T-helper 9 cell (primary cell): ENCODE measurements at regions not wholly inside any gene's neighbourhood (a gene's known extent, or its start where the extent isn't known, plus 50 kb on each side); places are given as distances from the start of the nearest gene placed in this dataset.
"Not testable (repeated sequence)": the region's sequence is repeated elsewhere in the genome, so short reads cannot be mapped to it uniquely, and the experiment has no call there.

Experiments
- DNase-seq: peaks from one replicate; pipeline ENCODE4 v3.0.0-alpha.2; 2020

DNA sequence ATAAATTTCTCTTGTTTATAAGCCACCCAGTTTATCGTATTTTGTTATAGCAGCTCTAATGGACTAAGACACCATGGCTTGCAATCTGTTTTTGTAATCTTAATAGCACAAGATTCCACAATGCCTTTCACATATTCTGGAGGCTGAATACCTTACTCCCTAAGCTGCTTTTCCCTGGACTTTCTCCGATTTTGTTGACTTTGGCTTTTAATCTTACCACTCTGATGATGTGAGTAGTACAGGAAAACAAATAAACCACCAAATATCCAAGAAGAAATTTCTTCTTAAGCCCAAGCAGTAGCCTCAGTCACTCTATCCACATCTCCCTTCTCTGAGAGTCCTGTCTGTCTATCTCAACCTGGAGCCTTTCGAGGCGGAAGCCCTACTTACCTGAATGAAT lies 838.6 kb downstream of the LTN1 start:
- no peak for DNase-seq

DNA sequence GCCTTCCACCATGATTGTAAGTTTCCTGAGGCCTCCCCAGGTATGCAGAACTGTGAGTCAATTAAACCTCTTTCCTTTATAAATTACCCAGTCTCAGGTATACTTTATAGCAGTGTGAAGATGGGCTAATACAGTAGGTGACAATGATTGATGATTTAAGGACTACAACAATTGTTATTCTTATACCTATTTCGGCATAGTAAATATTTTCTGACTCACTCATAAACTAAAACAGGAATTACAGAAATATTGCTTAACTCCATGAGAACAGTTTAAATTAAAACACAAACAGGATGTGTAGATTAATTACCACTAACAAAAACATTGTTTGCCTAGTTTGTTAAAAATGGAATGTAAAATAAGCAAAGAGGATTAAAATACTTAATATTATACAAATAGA lies 839.9 kb downstream of the LTN1 start:
- DNase-seq = no peak

DNA sequence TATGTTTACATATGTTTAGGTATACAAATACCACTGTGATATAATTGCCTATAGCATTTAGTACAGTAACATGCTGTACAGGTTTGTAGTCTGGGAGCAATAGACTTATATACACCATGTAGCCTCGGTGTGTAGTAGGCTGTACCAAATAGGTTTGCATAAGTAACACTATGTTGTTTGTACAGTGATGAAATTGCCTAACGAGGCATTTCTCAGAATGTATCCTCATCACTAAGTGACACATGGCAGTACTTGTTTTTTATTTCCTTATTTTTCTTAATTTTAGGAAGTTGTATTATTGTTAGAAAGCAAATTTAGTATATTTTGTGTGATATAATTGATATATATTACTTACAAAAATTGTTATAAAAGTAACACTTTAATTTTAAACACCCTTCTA lies 840.9 kb downstream of the LTN1 start:
- DNase-seq = no peak

DNA sequence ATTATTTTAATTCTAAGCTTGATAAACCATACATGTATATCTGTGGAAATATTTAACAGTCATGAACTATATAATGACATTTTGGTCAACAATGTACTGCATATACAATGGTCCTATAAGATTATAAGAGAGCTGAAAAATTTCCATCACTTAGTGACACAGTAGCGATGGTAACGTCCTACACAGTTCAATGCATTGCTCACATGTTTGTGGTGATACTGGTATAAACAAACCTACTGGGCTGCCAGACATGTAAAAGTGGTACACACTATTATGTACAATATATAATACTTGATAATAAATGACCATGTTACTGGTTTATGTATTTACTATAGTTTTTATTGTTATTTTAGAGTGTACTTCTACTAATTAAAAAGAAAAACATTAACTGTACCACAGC lies 841.9 kb downstream of the LTN1 start:
- no peak for DNase-seq

DNA sequence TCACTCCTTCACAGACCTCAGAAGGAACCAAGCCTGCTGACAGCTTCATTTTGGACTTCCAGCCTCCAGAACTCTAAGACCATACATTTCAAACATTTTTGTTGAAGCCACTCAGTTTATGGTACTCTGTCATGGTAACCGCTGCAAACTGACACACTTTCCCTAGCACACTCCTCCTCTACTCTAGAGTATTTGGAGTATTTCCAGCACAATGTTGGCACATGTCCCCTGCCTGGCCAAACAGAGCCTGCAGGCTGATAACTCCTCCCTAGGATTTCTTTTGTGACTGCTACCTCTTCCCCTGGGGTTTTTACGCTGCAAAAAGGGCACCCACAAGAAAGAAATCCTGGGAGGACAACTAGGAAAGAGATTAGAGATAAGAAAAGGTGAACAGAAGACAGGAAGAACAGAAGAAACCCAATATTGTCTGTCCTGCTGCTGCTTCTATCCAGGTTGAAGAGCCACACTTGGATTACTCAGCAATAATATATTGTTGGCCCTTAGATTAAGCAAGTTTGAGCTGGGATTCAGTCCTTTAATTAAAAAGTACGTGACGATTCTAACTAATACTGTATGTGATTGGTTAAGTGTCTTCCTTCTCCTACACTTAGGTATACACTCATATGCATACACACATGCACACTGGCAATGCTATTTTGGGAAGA lies 844.1 kb downstream of the LTN1 start:
- DNase-seq = no peak

DNA sequence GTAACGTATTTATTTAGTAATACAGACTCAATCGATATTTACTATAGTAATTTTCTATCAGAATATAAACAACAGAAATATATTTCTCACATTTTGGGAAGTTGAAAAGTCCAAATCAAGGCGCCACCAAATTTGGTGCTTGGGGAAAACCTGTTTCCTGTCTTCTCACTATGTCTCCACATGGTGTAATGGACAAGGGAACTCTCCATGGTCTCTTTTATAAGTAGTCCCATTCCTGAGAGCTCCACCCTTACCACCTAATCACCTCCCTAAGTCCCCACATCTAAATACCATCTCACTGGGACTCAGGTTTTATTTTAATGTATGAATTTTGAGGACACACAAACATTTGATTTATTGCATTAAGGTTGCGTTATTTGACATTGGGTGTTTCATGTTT lies 848.0 kb downstream of the LTN1 start:
- no peak for DNase-seq

DNA sequence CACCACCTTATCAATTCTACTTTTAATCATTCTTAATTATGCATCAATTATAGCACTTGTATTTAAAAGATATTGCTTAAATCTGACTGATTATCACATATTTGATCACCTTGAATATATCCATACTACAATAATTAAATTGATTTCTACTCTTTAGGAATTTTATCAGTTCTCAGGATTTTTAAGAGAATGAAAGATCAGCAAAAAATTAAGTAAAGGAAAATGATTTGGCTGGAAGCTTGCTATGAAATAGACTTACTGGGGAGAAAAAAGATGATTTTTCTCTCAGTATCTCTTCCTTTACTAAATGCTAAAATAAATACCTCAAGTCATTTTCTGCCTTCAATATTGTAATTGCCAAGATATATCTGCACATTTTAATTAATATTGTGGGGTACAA lies 848.6 kb downstream of the LTN1 start:
- DNase-seq = no peak

DNA sequence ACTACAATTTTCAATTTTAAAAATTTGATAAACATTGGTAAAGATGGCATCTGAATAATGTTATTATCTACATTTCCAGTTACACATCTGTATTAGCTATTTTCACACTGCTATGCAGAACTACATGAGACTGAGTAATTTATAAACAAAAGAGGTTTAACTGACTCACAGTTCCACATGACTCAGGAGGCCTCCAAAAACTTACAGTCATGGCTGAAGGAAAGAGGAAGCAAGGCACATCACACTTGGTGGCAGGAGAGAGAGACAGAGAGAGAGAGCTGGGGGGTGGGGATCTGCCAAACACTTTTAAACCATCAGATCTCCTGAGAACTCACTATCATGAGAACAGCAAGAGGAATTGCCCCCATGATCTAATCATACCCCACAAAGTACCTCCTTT lies 850.0 kb downstream of the LTN1 start:
- DNase-seq = no peak

DNA sequence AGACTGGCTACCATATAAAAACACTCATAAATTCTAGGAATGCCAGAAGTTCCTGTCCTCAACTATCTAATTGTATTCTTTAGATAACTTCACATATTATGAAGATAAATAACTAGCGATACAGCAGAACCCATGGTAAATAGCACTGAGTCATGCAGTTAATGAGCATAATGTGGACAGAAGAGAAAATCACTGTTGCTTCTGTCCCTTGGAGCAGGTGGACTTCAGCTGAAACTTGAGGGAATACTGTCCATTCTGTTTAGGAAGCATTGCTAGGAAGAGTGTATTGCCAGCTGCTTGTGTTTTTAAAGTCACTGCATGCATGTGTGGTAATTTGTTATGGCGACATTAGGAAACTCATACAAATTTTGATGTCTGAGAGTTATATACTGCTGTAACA lies 854.4 kb downstream of the LTN1 start:
- DNase-seq = no peak

DNA sequence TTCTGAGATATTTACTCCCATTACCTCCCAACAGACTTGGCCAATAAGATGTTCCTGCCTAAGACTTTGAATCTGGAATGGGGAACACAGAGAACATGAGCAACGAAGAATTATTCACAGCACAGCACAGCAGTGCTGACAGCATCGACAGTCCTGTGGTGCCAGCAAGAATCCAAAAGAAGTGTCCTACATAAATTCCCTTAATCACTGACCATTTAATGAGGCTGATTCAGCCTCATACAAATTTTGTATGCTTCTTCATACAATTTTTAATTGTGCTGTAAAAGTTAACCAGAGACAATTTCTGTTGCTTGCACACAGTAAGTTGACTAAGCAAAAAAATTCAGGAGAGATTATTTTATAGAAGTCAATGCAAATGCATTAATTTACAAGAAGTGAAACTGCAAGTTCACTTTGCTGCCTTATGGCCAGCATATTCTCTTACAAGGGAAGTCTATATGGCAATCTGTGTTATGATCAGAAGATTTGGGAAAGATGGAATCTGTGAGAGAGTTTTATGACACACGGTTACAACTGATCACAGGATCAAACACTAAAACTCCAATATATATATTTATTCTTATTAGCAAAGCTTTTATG lies 855.9 kb downstream of the LTN1 start:
- DNase-seq = no peak

DNA sequence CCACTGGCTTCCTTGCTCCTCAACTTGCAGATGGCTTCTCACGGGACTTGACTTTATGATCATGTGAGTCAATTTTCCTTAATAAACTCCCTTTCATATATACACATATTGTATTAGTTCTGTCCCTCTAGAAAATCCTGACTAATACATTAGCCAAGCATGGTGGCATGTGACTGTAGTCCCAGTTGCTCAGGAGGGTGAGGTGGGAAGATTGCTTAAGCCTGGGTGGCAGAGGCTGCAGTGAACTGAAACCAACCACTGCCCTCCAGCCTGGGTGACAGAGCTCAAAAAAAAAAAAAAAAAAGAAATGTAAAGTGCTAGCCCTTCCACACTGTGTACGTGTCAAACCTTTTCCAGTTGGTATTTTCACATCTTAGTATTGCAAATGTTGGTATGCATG lies 857.0 kb downstream of the LTN1 start:
- no peak for DNase-seq

DNA sequence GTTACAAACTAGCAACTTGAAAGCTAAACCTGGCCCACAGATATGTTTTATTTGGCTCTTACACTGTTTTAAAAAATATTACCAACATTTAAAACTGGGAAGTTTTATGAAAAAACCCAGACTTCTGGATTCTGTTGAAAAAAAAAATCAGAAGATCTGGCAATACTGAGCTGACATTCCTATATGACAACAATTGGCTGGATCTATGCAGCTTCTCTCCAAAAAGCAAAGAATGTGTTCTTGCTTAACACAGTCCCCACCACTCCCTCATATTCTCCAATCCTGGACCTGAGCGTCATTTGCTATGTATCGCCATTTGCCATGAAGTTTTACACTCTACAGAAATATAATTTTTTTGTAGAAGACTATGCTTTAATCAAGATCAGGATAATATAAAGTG lies 859.6 kb downstream of the LTN1 start:
- DNase-seq = no peak

DNA sequence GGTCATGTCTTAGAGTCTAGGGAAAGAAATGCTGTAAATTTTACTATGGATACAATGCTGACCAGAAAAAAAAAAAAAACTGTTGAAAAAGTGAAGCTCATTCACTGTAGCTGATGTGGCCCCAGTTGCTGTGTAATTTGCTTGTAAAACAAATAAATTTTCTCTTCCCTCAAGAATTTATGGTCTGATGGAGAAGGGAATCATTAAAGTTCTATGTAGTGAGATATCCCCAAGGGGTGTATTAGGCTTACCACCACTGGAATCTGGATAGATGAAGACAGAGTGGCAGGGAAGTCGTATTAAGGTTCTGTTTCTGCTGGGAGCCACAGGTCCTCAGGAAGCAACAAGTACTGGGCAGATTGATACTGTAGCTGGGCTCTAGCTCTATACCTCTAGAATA lies 860.0 kb downstream of the LTN1 start:
- DNase-seq = no peak

DNA sequence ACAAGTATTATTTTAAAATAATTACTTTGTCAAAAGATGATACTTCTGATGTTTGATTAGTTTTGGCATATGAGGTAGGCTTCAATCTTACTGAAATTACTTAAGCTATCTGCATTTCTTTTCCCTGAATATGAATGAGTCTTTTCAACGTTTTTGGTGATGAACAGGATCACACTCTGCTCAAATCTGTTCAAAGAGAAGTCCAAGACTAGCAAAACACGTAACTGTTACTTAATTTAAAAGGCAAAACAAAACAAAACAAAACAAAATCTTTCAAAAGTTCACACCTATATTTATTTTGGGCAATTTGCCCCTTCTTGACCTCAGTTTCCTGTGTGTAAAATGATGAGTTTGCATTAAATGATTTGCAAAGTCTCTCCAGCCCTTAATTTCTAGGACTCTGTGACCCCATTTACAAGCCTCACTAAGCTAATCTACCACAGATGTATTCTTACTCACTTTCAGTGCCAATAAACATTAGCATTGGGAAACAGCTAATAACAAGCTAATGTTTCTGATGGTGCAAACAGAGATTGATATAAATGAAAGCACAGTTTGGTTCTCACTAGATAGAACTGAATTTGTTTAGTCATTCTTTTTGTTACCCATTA lies 865.4 kb downstream of the LTN1 start:
- no peak for DNase-seq

DNA sequence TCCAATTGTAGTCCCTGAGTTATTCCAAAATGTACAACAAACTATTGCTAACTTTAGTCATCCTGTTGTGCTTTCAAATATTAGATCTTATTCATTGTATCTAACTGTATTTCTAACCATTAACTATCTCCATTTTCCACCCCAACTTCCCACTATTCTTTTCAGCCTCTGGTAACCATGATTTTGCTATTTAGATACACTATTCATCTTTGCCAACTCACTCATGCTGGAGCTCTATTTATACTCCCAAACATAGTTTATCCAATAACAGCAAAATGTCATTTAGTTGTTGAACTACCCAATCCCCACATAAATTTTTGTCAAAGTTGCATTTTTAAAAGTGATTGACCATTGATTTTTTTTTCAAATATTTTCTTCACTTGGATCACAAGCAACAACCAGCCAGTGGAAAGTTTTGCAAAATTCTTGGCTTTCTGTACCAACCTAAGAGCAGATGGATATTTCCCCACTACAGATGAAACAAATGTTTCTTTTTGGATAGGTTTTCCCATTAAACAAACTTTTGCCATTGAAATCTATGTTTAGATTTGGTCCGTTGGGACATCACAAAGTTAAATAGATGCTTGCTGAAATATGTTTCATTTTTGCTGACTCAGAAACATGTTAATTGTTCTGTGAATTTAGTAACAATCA lies 866.0 kb downstream of the LTN1 start:
- DNase-seq = no peak

DNA sequence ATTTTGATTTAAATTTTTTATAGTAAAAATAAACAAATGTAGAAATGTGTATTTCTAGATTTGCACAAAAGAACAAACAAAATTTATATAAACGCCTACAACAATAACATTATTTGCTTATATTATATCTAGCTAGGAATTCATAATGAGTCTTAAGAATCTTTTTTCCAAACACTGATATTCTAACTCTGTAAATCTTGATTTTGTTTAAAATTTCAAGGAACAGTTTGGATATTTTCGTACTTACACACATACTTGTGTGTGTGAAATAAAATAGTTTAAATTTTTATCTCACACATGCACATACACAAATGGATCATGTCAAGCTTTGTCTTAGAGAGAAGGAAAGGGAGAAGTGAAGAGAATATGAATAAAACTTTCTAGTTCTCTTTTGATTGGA lies 868.1 kb downstream of the LTN1 start:
- DNase-seq = no peak

DNA sequence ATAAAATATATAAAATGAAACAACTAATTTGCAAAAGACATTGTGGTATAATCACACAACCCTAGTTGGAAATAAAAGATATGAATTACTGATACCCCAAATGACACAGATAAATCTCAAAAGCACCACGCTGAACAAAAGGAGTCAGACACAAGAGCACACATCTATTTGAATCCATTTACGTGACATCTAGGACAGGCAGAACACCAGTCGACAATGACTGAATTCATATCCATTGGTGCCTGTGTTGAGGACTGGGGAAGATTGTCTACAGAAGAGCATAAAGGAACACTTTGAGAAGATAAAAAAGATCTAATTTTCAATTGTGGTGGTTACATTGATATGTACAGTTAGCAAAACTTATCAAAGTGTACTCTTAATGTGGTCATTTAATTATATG lies 874.1 kb downstream of the LTN1 start:
- DNase-seq = no peak

DNA sequence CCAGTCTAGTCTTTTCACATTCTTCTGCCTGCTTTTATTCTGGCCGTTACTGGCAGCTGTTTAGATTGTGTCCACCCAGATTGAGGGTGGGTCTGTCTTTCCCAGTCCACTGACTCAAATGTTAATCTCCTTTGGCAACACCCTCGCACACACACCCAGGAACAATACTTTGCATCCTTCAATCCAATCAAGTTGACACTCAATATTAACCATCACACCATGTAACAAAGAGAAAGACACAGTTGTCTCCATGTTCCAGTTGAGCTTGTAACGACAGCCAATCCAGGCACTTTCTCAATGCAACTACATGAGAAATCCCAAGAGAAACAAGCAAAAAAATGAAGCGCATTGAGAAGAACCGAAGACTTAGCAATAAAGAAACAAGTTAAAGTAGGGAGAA lies 877.7 kb downstream of the LTN1 start:
- DNase-seq = not testable (repeated sequence)

DNA sequence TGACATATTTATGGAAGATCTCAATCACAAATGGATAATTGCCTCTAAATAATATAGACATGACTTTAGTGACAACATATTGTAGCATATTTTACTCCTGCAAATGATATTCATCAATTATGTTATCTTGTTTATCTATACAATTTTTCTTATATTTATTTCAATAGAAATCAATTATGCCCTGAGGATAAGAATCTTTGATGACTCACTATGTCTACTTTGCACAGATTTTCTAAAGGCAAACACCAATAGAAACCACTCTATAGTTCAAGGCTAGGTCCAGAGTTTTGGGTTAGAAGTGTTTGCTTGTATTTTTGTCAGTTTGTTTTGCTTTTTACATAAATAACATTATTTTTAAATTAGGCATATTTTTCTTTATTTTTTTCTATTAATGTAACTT lies 879.0 kb downstream of the LTN1 start:
- DNase-seq = no peak

DNA sequence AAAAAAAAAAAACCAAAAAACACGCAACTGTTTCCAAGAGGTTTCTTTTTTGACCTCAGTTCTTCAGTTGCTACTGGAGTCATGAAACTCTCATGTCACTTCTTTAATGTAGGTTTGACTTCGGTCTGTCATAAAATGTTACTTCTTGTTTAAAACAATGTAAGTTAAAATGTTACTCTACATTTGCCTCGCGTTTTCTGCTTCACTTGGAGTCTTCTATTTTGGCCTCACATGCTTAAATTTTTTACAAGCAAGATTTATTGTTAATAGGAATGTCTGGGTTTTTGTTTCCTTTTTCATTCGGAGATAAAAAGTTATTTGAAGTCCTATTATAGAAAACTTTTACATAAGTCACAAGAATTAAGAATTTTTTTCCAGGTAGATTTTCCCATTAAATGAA lies 880.2 kb downstream of the LTN1 start:
- no peak for DNase-seq

DNA sequence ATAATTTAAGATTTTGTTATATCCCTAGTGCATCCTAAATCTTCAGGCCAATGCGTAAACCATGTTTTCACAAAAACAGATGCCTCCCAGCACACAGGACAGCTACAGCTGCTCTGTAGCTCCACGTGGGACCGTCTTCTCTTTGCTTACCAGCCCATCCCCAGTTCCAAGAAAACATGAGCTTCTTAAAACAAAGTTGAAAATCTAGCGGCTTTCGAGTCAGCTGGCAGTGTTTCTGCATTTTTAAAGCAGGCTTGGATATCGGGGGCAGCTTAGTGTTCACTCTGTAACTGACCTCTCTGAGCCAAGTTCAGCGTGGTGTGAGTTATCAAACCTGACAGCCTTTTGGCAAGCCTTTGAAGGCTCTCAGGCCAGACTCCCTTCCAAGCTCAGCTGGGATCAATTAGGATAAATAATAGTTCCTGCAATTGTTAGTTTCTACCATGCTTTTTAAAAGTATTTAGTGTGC lies 881.5 kb downstream of the LTN1 start:
- DNase-seq = no peak

DNA sequence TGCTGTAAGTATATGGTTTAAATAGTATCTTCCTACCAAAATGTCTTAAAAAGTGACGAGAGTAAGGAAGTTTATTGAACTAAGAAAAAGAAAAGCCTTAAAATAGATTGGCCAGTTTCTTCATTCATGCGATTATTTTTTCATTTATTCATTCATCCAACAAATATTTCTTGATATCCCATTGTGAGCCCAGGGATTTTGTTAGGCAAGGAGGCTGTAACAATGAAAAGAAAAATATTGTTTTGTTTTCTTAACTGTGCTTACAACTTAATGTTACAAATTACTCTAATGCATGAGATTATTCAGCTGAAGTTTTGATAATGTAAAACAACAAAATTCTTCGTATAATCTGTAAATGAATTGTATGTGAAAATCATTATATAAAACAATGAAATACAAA lies 882.0 kb downstream of the LTN1 start:
- DNase-seq = no peak

DNA sequence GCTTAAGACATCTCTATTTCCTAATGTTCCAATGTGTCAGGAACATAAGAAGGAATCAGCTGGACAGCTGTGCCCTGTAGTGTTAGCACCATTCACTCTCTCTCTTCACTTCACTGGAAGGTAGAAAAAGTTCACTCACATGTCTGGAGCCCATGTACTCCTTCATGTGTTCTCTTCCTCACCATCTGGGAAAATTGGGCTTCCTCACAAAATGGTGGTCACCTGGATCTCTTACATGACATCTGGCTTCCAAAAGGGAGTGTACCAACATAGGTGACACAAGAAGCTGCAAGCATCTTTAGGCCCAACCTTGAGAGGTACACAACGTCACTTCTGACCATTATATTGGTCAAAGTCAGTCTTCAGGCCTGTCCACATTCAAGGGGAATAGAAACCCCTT lies 882.6 kb downstream of the LTN1 start:
- DNase-seq = no peak

DNA sequence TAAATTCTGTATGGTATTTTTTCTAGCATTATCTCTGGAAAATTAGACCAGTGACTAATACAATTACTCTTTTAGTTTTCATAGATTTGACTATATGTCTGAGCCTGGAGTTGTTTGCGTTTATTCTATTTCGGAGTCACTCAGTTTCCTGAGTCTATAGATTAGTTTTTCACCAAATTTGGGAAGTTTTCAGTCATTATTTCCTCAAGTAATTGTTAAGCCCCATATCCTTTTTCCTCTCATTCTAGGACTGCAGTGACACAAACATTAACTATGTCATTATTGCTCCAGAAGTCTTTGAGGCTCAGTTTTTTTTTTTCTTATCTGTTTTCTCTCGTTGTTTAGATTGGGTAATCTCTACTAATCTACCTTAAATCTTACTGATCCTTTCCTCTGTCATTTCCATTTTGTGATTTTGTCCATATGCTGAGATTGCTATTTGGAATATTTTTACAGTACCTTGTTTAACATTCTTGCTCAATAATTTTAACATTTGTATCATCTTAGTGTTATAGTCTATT lies 886.2 kb downstream of the LTN1 start:
- DNase-seq = no peak
